ENCODE measurements at regions not wholly inside any gene's neighbourhood (a gene's known extent, or its start where the extent isn't known, plus 50 kb on each side); places are given as distances from the start of the nearest gene placed in this dataset.

DNA sequence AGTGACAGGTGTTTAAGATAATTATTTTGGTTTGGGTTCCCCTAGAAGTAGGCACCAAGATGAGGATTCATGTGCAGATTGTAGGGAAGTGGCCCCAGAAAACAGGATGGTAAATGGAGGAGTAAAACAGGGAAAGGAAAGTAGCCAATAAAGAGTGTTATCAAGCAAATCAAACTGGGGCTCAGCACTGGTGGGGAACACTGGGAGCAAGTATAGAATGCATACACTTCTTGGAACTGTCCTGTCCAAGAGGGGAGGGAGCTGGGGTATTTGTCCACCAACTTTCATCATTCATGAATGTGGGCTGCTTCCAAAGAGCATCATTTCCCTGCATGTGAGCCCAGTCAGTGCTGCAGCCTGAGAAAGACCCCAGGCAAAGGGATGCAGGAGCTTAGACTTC, 215.7 kb upstream of the IRX5 start:
- CTCF ChIA-PET = interaction anchor here (0.9 kb wide), 1 partner anchor 10 kb away, joined by 3 read pairs; no protein-coding TSS in a partner anchor
- TF ChIP-seq, protein P1, sequence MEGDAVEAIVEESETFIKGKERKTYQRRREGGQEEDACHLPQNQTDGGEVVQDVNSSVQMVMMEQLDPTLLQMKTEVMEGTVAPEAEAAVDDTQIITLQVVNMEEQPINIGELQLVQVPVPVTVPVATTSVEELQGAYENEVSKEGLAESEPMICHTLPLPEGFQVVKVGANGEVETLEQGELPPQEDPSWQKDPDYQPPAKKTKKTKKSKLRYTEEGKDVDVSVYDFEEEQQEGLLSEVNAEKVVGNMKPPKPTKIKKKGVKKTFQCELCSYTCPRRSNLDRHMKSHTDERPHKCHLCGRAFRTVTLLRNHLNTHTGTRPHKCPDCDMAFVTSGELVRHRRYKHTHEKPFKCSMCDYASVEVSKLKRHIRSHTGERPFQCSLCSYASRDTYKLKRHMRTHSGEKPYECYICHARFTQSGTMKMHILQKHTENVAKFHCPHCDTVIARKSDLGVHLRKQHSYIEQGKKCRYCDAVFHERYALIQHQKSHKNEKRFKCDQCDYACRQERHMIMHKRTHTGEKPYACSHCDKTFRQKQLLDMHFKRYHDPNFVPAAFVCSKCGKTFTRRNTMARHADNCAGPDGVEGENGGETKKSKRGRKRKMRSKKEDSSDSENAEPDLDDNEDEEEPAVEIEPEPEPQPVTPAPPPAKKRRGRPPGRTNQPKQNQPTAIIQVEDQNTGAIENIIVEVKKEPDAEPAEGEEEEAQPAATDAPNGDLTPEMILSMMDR (IDR thresholded peaks at IDR 0.05; ENCODE audit: control extremely low read depth, extremely low read depth, low read depth, missing control alignments) = no peak
- POLR2A ChIA-PET = no interaction called here

DNA sequence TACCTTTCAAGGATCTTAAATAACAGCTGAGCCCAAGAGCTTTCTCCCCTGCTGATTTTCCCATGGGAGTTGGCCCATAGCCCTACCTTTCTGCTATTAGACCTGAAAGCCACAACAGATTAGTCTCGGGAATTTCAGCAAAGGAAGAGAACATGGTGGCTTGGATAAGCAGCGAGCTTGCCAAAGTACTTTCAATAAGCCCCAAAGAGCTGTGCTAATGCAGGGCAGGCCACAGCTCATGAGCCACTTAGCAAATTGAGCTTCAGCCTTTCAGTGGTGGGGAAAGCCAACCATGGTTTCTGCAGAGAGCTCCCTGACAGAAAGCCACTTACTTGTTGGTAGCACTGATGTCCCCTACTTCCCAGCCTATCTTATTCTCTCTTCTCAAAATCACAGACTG, 217.8 kb upstream of the IRX5 start:
- POLR2A ChIA-PET = no interaction called here
- no peak for DNase-seq (ENCODE audit: extremely low spot score)
- TF ChIP-seq, protein P1 (IDR thresholded peaks at IDR 0.05; ENCODE audit: control extremely low read depth, extremely low read depth, low read depth, missing control alignments) = no peak
- CTCF ChIA-PET = interaction anchor here (0.9 kb wide), 1 partner anchor 10 kb away, joined by 4 read pairs; no protein-coding TSS in a partner anchor

More for the DNA sequence above, 215.7 kb upstream of the IRX5 start:
- DNase-seq (ENCODE audit: extremely low spot score) = no peak

DNA sequence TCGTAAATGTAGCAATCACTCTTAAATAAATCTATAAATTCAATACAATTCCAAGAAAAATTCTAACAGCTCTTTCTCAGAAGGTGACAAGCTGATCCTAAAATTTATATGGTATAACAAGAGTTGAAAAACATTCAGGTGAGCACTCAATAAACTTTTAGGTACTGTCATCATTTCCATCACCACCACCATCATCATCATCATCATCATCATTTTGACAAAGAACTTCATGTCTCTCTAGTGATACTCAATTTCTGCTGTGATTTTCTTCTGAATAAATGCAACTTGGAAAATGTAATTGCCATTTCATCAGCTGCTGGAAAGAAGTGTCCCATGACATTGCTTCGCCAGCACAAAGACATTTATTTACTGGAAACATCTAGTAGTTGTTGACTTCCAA, 222.9 kb upstream of the IRX5 start:
- ChIA-PET POLR2A (no interaction called here), CTCF (no interaction called here)
- TF ChIP-seq, protein P1 (IDR thresholded peaks at IDR 0.05; ENCODE audit: control extremely low read depth, extremely low read depth, low read depth, missing control alignments) = no peak
- DNase-seq (ENCODE audit: extremely low spot score) = no peak

DNA sequence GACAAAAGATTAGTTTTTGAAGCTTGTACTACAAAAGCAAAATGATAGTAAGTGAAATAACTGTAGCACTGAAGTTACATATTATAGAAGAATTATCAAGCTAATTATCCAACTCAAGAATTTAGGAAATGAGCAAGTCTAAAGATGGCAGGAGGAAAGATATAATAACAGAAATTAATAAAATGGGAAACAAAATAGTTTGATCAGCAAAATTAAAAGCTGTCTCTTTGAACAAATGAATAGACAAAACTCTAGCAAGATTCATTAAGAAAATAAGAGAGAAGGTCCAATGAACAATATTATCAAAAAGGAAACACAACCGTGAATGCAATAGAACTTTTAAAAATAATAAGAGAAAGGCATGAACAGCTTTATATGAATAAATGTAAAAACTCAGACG, 224.3 kb upstream of the IRX5 start:
- POLR2A ChIA-PET = no interaction called here
- TF ChIP-seq, protein P1 (IDR thresholded peaks at IDR 0.05; ENCODE audit: control extremely low read depth, extremely low read depth, low read depth, missing control alignments) = no peak
- CTCF ChIA-PET = interaction anchor here (0.9 kb wide), 1 partner anchor 9 kb away, joined by 4 read pairs; no protein-coding TSS in a partner anchor
- DNase-seq (ENCODE audit: extremely low spot score) = no peak

DNA sequence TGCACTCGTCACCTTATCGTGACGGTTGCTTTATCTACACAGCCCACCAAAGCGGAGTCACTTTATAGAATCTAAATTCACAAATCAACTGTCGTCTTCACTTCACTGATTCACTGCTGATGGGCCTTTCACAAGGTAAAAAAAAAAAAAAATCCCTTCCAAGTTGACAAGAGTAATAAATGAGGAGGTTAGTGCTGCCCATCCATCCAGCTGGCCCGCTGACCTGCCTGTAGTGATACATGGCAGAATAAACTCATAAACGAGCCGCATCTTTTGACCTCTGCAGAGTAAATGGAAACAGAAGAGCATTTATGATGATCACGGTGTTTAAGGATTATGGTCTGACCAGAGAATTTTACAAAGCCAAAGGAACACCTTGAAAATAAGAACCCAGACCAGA, 227.3 kb upstream of the IRX5 start:
- ChIA-PET CTCF (no interaction called here), POLR2A (no interaction called here)
- TF ChIP-seq, protein P1 (IDR thresholded peaks at IDR 0.05; ENCODE audit: control extremely low read depth, extremely low read depth, low read depth, missing control alignments) = no peak
- no peak for DNase-seq (ENCODE audit: extremely low spot score)

DNA sequence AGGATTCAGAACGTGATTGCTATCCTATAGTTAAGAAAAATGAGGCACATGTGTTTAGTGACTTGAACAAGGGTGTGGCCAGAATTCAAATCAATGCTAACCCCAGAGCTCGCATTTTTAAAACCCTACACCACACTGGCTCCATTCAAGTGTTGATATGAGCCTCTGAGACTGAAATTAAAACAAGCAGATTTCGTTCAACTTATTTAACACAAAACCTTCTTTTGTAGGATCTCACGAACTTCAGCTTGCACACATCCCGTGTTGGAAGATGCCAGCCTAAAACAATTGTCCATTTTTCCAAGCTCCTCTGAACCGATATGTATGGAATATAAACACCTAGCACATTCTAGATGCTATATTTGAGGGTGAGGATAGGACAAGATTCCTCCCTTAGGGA, 231.0 kb upstream of the IRX5 start:
- ChIA-PET CTCF (no interaction called here), POLR2A (no interaction called here)
- DNase-seq (ENCODE audit: extremely low spot score) = no peak
- TF ChIP-seq, protein P1 (IDR thresholded peaks at IDR 0.05; ENCODE audit: control extremely low read depth, extremely low read depth, low read depth, missing control alignments) = no peak

DNA sequence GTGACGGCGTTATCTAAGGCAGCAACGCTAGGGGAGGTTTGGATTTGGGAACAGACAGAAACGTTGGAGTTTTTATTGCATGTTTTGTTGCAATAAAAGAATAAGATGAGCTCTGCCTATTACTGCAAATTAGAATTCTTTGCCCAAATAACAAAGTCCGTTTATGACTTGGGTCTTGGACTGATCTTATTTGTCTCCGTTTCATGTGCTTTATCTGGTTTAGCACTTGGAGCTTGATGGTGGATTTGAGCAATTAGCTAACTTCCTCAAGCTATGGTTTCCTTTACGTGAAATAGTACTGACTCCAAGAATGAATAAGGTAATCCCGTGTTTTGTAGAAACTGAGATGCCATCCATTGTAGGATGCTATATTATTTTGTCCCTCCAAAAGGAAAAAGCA, 233.0 kb upstream of the IRX5 start:
- POLR2A ChIA-PET = no interaction called here
- TF ChIP-seq, protein P1 (IDR thresholded peaks at IDR 0.05; ENCODE audit: control extremely low read depth, extremely low read depth, low read depth, missing control alignments) = no peak
- CTCF ChIA-PET = interaction anchor here (1.7 kb wide), 1 partner anchor 9 kb away, joined by 4 read pairs; no protein-coding TSS in a partner anchor
- no peak for DNase-seq (ENCODE audit: extremely low spot score)

All from GM10248 (cell line).